Fibroblast of lung (primary cell): ENCODE measurements at regions not wholly inside any gene's neighbourhood (a gene's known extent, or its start where the extent isn't known, plus 50 kb on each side); places are given as distances from the start of the nearest gene placed in this dataset.
A peak's percentile ranks its signal among the peaks of the same experiment; 100 is the strongest.

Experiments used
- DNase-seq, 2 donors: peaks; one replicate each; pipeline versions ENCODE4 v3.0.0 to v3.0.0-alpha.2; 2010; ENCODE audit warnings: low read depth in 2 of 2
- H2AFZ ChIP-seq: 2 replicates; pipeline ENCODE4 v1.5.1; 2012; ENCODE audit warnings: low read length, control low read depth, inconsistent platforms
- H3K27ac ChIP-seq: 2 replicates; pipeline ENCODE4 v1.5.1; 2011; ENCODE audit warnings: low read length, control low read depth; ENCODE audit not compliant: insufficient read depth
- H3K27me3 ChIP-seq: 2 replicates; pipeline ENCODE4 v1.5.1; 2011; ENCODE audit warnings: mild to moderate bottlenecking, low read length; ENCODE audit not compliant: control insufficient read depth, insufficient read depth
- H3K36me3 ChIP-seq: 2 replicates; pipeline ENCODE4 v1.5.1; 2011; ENCODE audit warnings: low read length; ENCODE audit not compliant: control insufficient read depth, insufficient read depth
- H3K4me1 ChIP-seq: 2 replicates; pipeline ENCODE4 v1.5.1; 2011; ENCODE audit warnings: low read length; ENCODE audit not compliant: control insufficient read depth, insufficient read depth; ENCODE audit errors: extremely low read depth
- H3K4me2 ChIP-seq: 2 replicates; pipeline ENCODE4 v1.5.1; 2011; ENCODE audit warnings: low read length, control low read depth; ENCODE audit not compliant: insufficient read depth; ENCODE audit errors: extremely low read depth
- H3K4me3 ChIP-seq, 4 experiments: fragments of 200-600 bp in 1 of 4; sonication (generic) in 1 of 4; replicated peaks in 1 of 4; 2 replicates each; pipeline ENCODE4 v1.5.1; 2011 to 2016; ENCODE audit warnings: low read length in 4 of 4, low read depth in 3 of 4, mild to moderate bottlenecking in 3 of 4, control low read depth in 2 of 4, inconsistent platforms in 1 of 4, mixed read lengths in 1 of 4; ENCODE audit not compliant: insufficient read depth in 1 of 4; ENCODE audit errors: control extremely low read depth in 1 of 4
- H3K79me2 ChIP-seq: 2 replicates; pipeline ENCODE4 v1.5.1; 2012; ENCODE audit warnings: mild to moderate bottlenecking, low read length, inconsistent platforms; ENCODE audit not compliant: control insufficient read depth, insufficient read depth
- H3K9ac ChIP-seq: 2 replicates; pipeline ENCODE4 v1.5.1; 2011; ENCODE audit warnings: mild to moderate bottlenecking, low read length, control low read depth; ENCODE audit not compliant: insufficient read depth
- H3K9me3 ChIP-seq: 2 replicates; pipeline ENCODE4 v1.5.1; 2012; ENCODE audit warnings: low read depth, low read length; ENCODE audit not compliant: control insufficient read depth, insufficient read depth
- H4K20me1 ChIP-seq: 2 replicates; pipeline ENCODE4 v1.5.1; 2011; ENCODE audit warnings: low read length; ENCODE audit not compliant: control insufficient read depth, insufficient read depth; ENCODE audit errors: extremely low read depth
- EZH2 ChIP-seq: IDR thresholded peaks from 2 replicates; pipeline ENCODE4 v1.5.1; 2012; ENCODE audit warnings: low read length, control low read depth, mild to moderate bottlenecking; ENCODE audit errors: missing control alignments
- TF ChIP-seq, protein P1 (sequence below), 2 donors: IDR thresholded peaks in 1 of 2; conservative IDR thresholded peaks in 1 of 2; 1 replicate in 1 of 2; 2 replicates in 1 of 2; pipeline ENCODE4 v1.5.1; 2011 to 2012; ENCODE audit warnings: low read length in 2 of 2, control low read depth in 1 of 2, inconsistent platforms in 1 of 2, low read depth in 1 of 2, mild to moderate bottlenecking in 1 of 2

DNA sequence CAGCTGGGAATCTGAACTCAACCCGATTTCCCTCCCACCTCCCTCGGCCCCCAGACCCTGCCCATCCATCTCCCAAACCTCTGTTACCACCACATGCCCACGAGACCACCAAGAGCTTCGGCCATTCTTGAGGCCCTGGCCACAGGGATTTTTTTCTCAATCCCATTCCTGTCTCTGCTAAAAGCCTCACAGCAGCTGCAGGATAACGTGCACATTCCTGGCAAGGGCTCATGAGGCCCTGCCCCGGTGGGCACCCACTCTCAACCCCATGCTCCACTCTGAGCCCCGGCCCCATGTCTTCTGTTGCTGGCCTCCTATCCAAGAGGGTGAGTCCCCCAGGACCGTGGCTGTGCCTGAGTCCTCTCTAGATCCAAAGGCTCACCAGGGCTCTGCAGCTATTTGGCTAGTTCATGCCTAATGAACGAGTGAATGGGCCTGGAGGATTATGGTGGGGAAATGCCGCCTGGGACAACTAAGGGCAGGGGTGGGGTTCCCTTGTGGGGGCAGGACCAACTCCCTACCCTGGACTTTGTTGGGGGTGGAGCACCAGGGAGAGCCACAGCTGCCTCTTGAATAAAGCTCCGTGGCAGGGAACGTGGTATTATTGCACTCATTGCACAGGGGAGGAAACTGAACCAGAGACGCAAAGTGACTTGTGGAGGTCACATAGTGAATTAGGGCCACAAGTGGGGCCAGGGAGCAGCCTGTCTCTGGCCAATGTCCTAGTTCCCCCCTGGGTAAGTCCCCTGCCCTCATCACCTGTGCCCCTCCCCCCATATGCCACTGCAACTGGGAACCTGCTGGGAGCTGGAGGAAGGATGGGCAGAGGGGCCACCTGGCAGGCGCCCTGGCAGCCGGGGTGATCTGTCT, 113.8 kb upstream of the SMURF2 start:
- Histone ChIP-seq H3K4me2 (no peak overlapping the region), H3K79me2 (no peaks in the 10 kb centered on the region), H3K9me3 (no peaks in the 10 kb centered on the region), H4K20me1 (no peaks in the 10 kb centered on the region), H3K27me3 (peaks cover 3% of the 10 kb centered on the region), H3K9ac (no peak overlapping the region), H3K27ac (no peak overlapping the region), H3K36me3 (no peaks in the 10 kb centered on the region), H2AFZ (no peak overlapping the region), H3K4me1 (peaks cover 14% of the 10 kb centered on the region), H3K4me3 (no peak overlapping the region)
- DNase-seq: no peak
- TF ChIP-seq EZH2: no peak
- TF ChIP-seq, protein P1, sequence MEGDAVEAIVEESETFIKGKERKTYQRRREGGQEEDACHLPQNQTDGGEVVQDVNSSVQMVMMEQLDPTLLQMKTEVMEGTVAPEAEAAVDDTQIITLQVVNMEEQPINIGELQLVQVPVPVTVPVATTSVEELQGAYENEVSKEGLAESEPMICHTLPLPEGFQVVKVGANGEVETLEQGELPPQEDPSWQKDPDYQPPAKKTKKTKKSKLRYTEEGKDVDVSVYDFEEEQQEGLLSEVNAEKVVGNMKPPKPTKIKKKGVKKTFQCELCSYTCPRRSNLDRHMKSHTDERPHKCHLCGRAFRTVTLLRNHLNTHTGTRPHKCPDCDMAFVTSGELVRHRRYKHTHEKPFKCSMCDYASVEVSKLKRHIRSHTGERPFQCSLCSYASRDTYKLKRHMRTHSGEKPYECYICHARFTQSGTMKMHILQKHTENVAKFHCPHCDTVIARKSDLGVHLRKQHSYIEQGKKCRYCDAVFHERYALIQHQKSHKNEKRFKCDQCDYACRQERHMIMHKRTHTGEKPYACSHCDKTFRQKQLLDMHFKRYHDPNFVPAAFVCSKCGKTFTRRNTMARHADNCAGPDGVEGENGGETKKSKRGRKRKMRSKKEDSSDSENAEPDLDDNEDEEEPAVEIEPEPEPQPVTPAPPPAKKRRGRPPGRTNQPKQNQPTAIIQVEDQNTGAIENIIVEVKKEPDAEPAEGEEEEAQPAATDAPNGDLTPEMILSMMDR (conservative IDR thresholded peaks at IDR 0.05 in 1 of 2, IDR thresholded peaks at IDR 0.05 in 1 of 2; ENCODE audit: low read depth in 1 of 2, low read length in 2 of 2): no peak

DNA sequence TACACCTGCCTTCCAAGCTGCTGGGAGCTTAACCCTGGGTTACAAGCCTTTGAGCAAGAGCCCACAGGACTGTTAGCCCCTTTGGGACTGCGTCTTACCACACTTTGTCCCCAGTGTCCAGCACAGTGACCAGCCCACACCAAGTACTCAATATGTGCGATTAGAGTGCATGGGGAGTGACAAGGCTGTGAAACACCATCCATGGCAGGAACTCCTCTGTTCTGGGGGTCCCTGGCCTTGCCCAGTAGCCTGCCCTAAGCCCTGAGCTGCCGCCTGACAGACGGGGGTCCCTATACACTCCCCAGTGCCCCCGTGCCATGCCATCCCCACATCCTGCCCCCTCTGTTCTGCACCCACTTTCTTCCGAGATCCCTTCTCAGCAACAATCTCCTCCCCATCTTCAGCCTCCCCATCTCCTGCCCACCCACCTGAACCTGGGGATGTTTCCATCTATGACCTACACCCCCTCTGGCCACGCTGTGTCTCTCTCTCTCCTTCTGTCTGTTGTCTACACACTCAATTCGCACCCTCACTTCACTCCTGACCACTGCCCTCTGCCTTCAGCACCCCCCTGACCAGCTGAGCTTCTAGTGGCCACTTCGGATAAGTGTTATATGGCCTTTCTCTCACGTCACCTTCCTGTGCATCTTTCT, 112.9 kb upstream of the SMURF2 start:
- Histone ChIP-seq H3K4me3 (no peak overlapping the region), H3K9me3 (no peaks in the 10 kb centered on the region), H3K27me3 (peaks cover 3% of the 10 kb centered on the region), H3K79me2 (no peaks in the 10 kb centered on the region), H3K36me3 (no peaks in the 10 kb centered on the region), H3K4me1 (peaks cover 10% of the 10 kb centered on the region), H3K27ac (no peak overlapping the region), H3K9ac (no peak overlapping the region), H3K4me2 (no peak overlapping the region), H4K20me1 (no peaks in the 10 kb centered on the region), H2AFZ (no peak overlapping the region)
- TF ChIP-seq, protein P1 (conservative IDR thresholded peaks at IDR 0.05 in 1 of 2, IDR thresholded peaks at IDR 0.05 in 1 of 2; ENCODE audit: low read depth in 1 of 2, low read length in 2 of 2): no peak
- no peak for TF ChIP-seq EZH2
- DNase-seq: no peak

DNA sequence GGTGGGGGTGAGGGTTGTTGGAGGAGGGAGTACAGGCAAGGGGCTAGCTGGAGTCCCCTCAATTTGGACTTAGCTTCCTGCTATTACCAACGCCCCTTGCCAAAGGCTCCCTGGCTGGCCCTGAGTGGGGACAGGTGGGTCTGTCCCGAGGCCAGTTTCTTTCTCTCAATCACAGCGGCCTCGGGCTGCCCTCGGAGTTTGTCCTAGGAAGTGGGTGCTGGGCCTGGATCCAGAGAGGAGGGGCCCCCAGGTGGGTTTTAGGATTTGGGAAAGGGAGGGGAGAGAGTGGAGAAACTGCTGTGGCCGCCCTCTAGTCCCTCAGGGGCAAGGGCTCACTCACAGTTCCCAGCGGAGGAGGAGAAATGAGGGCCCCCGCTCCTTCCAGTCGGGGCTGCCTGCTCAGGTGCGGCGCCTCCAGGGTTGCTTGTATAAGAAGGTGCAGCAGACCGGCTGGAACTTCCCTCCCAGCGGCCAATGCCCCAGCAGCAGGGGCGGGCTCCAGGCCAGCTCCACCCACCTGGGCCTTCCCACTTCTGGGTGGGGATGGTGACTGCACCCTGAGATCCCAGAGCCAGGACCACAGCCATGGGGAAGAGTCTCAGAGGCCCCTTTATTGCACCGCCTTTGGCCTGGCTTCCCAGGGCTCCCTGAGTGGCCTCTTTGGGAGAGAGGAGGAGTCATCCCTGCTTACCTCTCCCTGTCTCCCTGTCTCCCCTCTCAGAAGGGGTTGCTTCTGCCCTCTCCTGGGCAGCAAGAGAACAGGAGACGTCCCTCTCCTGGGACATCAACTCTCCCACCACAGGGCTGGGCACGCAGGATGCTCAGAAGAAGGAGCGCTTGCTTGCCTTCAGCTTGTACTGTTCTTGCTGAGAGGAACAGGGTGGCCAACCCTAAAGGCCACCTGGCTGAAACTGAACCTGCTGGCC, 112.0 kb upstream of the SMURF2 start:
- no peak overlapping the region for H3K4me3 ChIP-seq
- H3K9ac ChIP-seq: no peak overlapping the region
- H3K27ac ChIP-seq: no peak overlapping the region
- TF ChIP-seq, protein P1 (conservative IDR thresholded peaks at IDR 0.05 in 1 of 2, IDR thresholded peaks at IDR 0.05 in 1 of 2; ENCODE audit: low read depth in 1 of 2, low read length in 2 of 2): peak; percentile 13 to 56
- no peak for TF ChIP-seq EZH2
- DNase-seq: peak; percentile 57 to 64
- H2AFZ ChIP-seq: no peak overlapping the region
- H3K79me2 ChIP-seq: no peaks in the 10 kb centered on the region
- H3K9me3 ChIP-seq: no peaks in the 10 kb centered on the region
- H3K4me2 ChIP-seq: no peak overlapping the region
- H3K4me1 ChIP-seq: peaks cover 8% of the 10 kb centered on the region
- no peaks in the 10 kb centered on the region for H3K36me3 ChIP-seq
- no peaks in the 10 kb centered on the region for H4K20me1 ChIP-seq
- H3K27me3 ChIP-seq: peaks cover 3% of the 10 kb centered on the region
